ENCODE measurements at regions not wholly inside any gene's neighbourhood (a gene's known extent, or its start where the extent isn't known, plus 50 kb on each side); places are given as distances from the start of the nearest gene placed in this dataset.

GRCh38 chr14:58873228-58873953 is 235.6 kb downstream of the DACT1 start:
- H3K4me1 ChIP-seq (ENCODE audit: control insufficient read depth, insufficient read depth, low read length), result no peaks in the 10 kb centered on the region
- no peak overlapping the region for H3K4me3 ChIP-seq (ENCODE audit: low read length)
- intact Hi-C loops (cut with DNase I), result no loop called here
- H3K27ac ChIP-seq (ENCODE audit: low read length), result no peak overlapping the region
- no peaks in the 10 kb centered on the region for H3K9me3 ChIP-seq (ENCODE audit: control insufficient read depth, low read length)
- ATAC-seq (no peak), DNase-seq (no peak)
- 73% methylated on average over 5 of the region's 5 CpGs for WGBS
- no peaks in the 10 kb centered on the region for H3K27me3 ChIP-seq (ENCODE audit: control insufficient read depth, insufficient read depth)

DNA sequence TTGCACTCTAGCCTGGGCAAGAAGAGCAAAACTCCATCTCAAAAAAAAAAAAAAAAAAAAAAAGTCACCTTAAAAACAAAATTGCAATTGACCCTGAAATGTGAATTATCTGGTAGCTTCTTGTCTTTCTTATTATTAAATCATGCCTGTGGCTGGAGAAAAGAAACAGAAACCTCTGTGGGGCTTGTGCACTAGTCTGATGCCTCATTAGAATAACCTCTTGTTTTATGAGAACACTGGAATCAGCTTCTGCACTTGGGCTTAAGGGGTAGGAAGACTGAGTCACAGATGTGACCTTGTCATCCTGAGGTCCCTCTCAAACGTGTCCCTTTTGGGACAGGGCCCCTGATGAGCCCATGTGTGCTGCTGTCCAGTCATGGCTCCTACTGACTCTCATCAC is 237.9 kb downstream of the DACT1 start:
- H3K27ac ChIP-seq (ENCODE audit: low read length), result no peak overlapping the region
- H3K4me1 ChIP-seq (ENCODE audit: control insufficient read depth, insufficient read depth, low read length), result no peaks in the 10 kb centered on the region
- no peaks in the 10 kb centered on the region for H3K27me3 ChIP-seq (ENCODE audit: control insufficient read depth, insufficient read depth)
- H3K9me3 ChIP-seq (ENCODE audit: control insufficient read depth, low read length), result no peaks in the 10 kb centered on the region
- WGBS, result 33% methylated on average over 1 of the region's 1 CpG
- intact Hi-C loops (cut with DNase I), result no loop called here
- no peak overlapping the region for H3K4me3 ChIP-seq (ENCODE audit: low read length)
- ATAC-seq (no peak), DNase-seq (no peak)

GRCh38 chr14:58876608-58877007 is 238.8 kb downstream of the DACT1 start:
- DNase-seq (no peak), ATAC-seq (no peak)
- H3K4me3 ChIP-seq (ENCODE audit: low read length), result no peak overlapping the region
- H3K27ac ChIP-seq (ENCODE audit: low read length), result no peak overlapping the region
- intact Hi-C loops (cut with DNase I), result no loop called here
- no peaks in the 10 kb centered on the region for H3K9me3 ChIP-seq (ENCODE audit: control insufficient read depth, low read length)
- H3K4me1 ChIP-seq (ENCODE audit: control insufficient read depth, insufficient read depth, low read length), result no peaks in the 10 kb centered on the region
- H3K27me3 ChIP-seq (ENCODE audit: control insufficient read depth, insufficient read depth), result no peaks in the 10 kb centered on the region

GRCh38 chr14:58878439-58879139 is 240.8 kb downstream of the DACT1 start:
- no peak for DNase-seq
- Histone ChIP-seq H3K4me1 (ENCODE audit: control insufficient read depth, insufficient read depth, low read length) (peaks cover 4% of the 10 kb centered on the region), H3K4me3 (ENCODE audit: low read length) (no peak overlapping the region), H3K27ac (ENCODE audit: low read length) (no peak overlapping the region), H3K9me3 (ENCODE audit: control insufficient read depth, low read length) (no peaks in the 10 kb centered on the region), H3K27me3 (ENCODE audit: control insufficient read depth, insufficient read depth) (no peaks in the 10 kb centered on the region)
- ATAC-seq, result no peak
- intact Hi-C loops (cut with DNase I), result no loop called here
- 88% methylated on average over 2 of the region's 2 CpGs for WGBS

GRCh38 chr14:58881433-58881832 is 243.7 kb downstream of the DACT1 start:
- peaks cover 4% of the 10 kb centered on the region for H3K4me1 ChIP-seq (ENCODE audit: control insufficient read depth, insufficient read depth, low read length)
- intact Hi-C loops (cut with DNase I), result no loop called here

GRCh38 chr14:58882577-58883018 is 244.8 kb downstream of the DACT1 start:
- DNase-seq (no peak), ATAC-seq (peak in 1 of 2 donors; percentile 83)
- peaks cover 4% of the 10 kb centered on the region for H3K4me1 ChIP-seq (ENCODE audit: control insufficient read depth, insufficient read depth, low read length)
- intact Hi-C loops (cut with DNase I), result no loop called here
- no peak overlapping the region for H3K4me3 ChIP-seq (ENCODE audit: low read length)
- H3K27me3 ChIP-seq (ENCODE audit: control insufficient read depth, insufficient read depth), result no peaks in the 10 kb centered on the region
- H3K27ac ChIP-seq (ENCODE audit: low read length), result no peak overlapping the region
- 40% methylated on average over 4 of the region's 4 CpGs for WGBS
- H3K9me3 ChIP-seq (ENCODE audit: control insufficient read depth, low read length), result no peaks in the 10 kb centered on the region

More at GRCh38 chr14:58881433-58881832, 243.7 kb downstream of the DACT1 start:
- no peak overlapping the region for H3K27ac ChIP-seq (ENCODE audit: low read length)
- ATAC-seq (no peak), DNase-seq (no peak)
- no peaks in the 10 kb centered on the region for H3K27me3 ChIP-seq (ENCODE audit: control insufficient read depth, insufficient read depth)
- 87% methylated on average over 1 of the region's 1 CpG for WGBS
- H3K9me3 ChIP-seq (ENCODE audit: control insufficient read depth, low read length), result no peaks in the 10 kb centered on the region
- no peak overlapping the region for H3K4me3 ChIP-seq (ENCODE audit: low read length)

DNA sequence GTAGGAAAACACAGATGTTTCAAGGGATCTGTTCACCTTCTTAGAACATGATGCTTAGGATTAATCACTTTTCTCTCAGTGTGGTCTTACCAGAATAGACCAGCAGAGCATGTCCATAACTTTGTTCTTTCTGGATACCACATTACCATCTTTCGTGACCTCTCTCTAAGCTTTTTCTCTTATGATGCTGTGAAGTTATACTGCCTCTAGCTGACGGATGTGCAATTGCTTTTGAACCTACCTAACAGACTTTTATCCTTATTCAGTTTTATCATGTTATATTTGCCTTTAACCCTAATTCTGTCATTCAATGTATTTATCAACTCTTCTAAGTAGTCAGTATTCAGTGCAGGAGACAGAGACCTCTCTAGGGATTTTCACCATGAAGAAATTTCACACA is 246.7 kb downstream of the DACT1 start:
- 92% methylated on average over 2 of the region's 2 CpGs for WGBS
- intact Hi-C loops (cut with DNase I), result no loop called here
- Histone ChIP-seq H3K4me1 (ENCODE audit: control insufficient read depth, insufficient read depth, low read length) (peaks cover 4% of the 10 kb centered on the region), H3K9me3 (ENCODE audit: control insufficient read depth, low read length) (no peaks in the 10 kb centered on the region), H3K4me3 (ENCODE audit: low read length) (no peak overlapping the region), H3K27ac (ENCODE audit: low read length) (no peak overlapping the region), H3K27me3 (ENCODE audit: control insufficient read depth, insufficient read depth) (no peaks in the 10 kb centered on the region)
- DNase-seq (no peak), ATAC-seq (no peak)

GRCh38 chr14:58887931-58888330 is 250.2 kb downstream of the DACT1 start:
- H3K9me3 ChIP-seq (ENCODE audit: control insufficient read depth, low read length), result no peaks in the 10 kb centered on the region
- no peaks in the 10 kb centered on the region for H3K27me3 ChIP-seq (ENCODE audit: control insufficient read depth, insufficient read depth)
- no peaks in the 10 kb centered on the region for H3K4me1 ChIP-seq (ENCODE audit: control insufficient read depth, insufficient read depth, low read length)
- 90% methylated on average over 2 of the region's 2 CpGs for WGBS
- no peak overlapping the region for H3K27ac ChIP-seq (ENCODE audit: low read length)
- H3K4me3 ChIP-seq (ENCODE audit: low read length), result no peak overlapping the region
- no peak for ATAC-seq
- intact Hi-C loops (cut with DNase I), result no loop called here
- no peak for DNase-seq

- Histone ChIP-seq H3K27me3 (ENCODE audit: control insufficient read depth, insufficient read depth) (no peaks in the 10 kb centered on the region), H3K9me3 (ENCODE audit: control insufficient read depth, low read length) (no peaks in the 10 kb centered on the region), H3K4me1 (ENCODE audit: control insufficient read depth, insufficient read depth, low read length) (no peaks in the 10 kb centered on the region), H3K4me3 (ENCODE audit: low read length) (no peak overlapping the region), H3K27ac (ENCODE audit: low read length) (no peak overlapping the region)
- no peak for DNase-seq
- 52% methylated on average over 4 of the region's 4 CpGs for WGBS
- intact Hi-C loops (cut with DNase I), result no loop called here
- peak; percentile 22 to 59 for ATAC-seq
Observed at GRCh38 chr14:58898655-58899316, 261.0 kb downstream of the DACT1 start.

- Histone ChIP-seq H3K27ac (ENCODE audit: low read length) (no peak overlapping the region), H3K4me3 (ENCODE audit: low read length) (no peak overlapping the region), H3K27me3 (ENCODE audit: control insufficient read depth, insufficient read depth) (no peaks in the 10 kb centered on the region), H3K4me1 (ENCODE audit: control insufficient read depth, insufficient read depth, low read length) (no peaks in the 10 kb centered on the region), H3K9me3 (ENCODE audit: control insufficient read depth, low read length) (no peaks in the 10 kb centered on the region)
- DNase-seq, result no peak
- ATAC-seq, result peak; percentile 47 to 66
- 54% methylated on average over 3 of the region's 3 CpGs for WGBS
- intact Hi-C loops (cut with DNase I), result no loop called here
Observed at GRCh38 chr14:58899317-58899713, 261.6 kb downstream of the DACT1 start.

DNA sequence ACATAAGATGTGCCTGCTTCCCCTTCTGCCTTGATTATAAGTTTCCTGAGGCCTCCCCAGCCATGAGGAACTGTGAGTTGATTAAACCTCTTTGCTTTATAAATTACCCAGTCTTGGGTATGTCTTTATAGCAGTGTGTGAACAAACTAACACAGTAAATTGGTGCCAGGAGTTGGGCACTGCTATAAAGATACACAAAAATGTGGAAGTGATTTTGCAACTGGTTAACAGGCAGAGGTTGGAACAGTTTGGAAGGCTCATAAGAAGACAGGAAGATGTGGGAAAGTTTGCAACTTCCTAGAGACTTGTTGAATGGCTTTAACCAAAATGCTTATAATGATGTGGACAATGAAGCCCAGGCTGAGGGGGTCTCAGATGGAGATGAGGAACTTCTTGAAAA is 264.1 kb downstream of the DACT1 start:
- no peak overlapping the region for H3K27ac ChIP-seq (ENCODE audit: low read length)
- no peak overlapping the region for H3K4me3 ChIP-seq (ENCODE audit: low read length)
- H3K27me3 ChIP-seq (ENCODE audit: control insufficient read depth, insufficient read depth), result no peaks in the 10 kb centered on the region
- no peaks in the 10 kb centered on the region for H3K4me1 ChIP-seq (ENCODE audit: control insufficient read depth, insufficient read depth, low read length)
- DNase-seq, result no peak
- ATAC-seq, result no peak
- intact Hi-C loops (cut with DNase I), result no loop called here
- no peaks in the 10 kb centered on the region for H3K9me3 ChIP-seq (ENCODE audit: control insufficient read depth, low read length)
